ENCODE measurements at regions not wholly inside any gene's neighbourhood (a gene's known extent, or its start where the extent isn't known, plus 50 kb on each side); places are given as distances from the start of the nearest gene placed in this dataset.
A peak's percentile ranks its signal among the peaks of the same experiment; 100 is the strongest.
"Not testable (repeated sequence)": the region's sequence is repeated elsewhere in the genome, so short reads cannot be mapped to it uniquely, and the experiment has no call there.

- DNase-seq (ENCODE audit: low read depth): peak; percentile 1
Measured at GRCh38 chr9:102506406-102506805, 488.7 kb upstream of the CYLC2 start.

GRCh38 chr9:102499468-102499867 lies 495.7 kb upstream of the CYLC2 start:
- peak; percentile 68 for DNase-seq (ENCODE audit: low read depth)

- DNase-seq (ENCODE audit: low read depth): no peak
Measured at GRCh38 chr9:102497709-102498108, 497.4 kb upstream of the CYLC2 start.

GRCh38 chr9:102486976-102487375 lies 508.2 kb upstream of the CYLC2 start:
- DNase-seq (ENCODE audit: low read depth): not testable (repeated sequence)

GRCh38 chr9:102483651-102484050 lies 511.5 kb upstream of the CYLC2 start:
- DNase-seq (ENCODE audit: low read depth): no peak

GRCh38 chr9:102482776-102483175 lies 512.4 kb upstream of the CYLC2 start:
- DNase-seq (ENCODE audit: low read depth): no peak

- DNase-seq (ENCODE audit: low read depth): no peak
Measured at GRCh38 chr9:102479191-102479590, 515.9 kb upstream of the CYLC2 start.

GRCh38 chr9:102474357-102474756 lies 520.8 kb upstream of the CYLC2 start:
- DNase-seq (ENCODE audit: low read depth): no peak

GRCh38 chr9:102469430-102469829 lies 525.7 kb upstream of the CYLC2 start:
- not testable (repeated sequence) for DNase-seq (ENCODE audit: low read depth)

- DNase-seq (ENCODE audit: low read depth): no peak
Measured at GRCh38 chr9:102461156-102461819, 533.8 kb upstream of the CYLC2 start.

- no peak for DNase-seq (ENCODE audit: low read depth)
Measured at GRCh38 chr9:102459828-102460227, 535.3 kb upstream of the CYLC2 start.

GRCh38 chr9:102456562-102456961 lies 538.6 kb upstream of the CYLC2 start:
- DNase-seq (ENCODE audit: low read depth): no peak

- DNase-seq (ENCODE audit: low read depth): no peak
Measured at GRCh38 chr9:102445906-102446305, 549.2 kb upstream of the CYLC2 start.

- no peak for DNase-seq (ENCODE audit: low read depth)
Measured at GRCh38 chr9:102445181-102445747, 549.9 kb upstream of the CYLC2 start.

GRCh38 chr9:102439583-102439982 lies 555.5 kb upstream of the CYLC2 start:
- DNase-seq (ENCODE audit: low read depth): no peak

- DNase-seq (ENCODE audit: low read depth): not testable (repeated sequence)
Measured at GRCh38 chr9:102436599-102436998, 558.5 kb upstream of the CYLC2 start.

- no peak for DNase-seq (ENCODE audit: low read depth)
Measured at GRCh38 chr9:102435427-102435826, 559.7 kb upstream of the CYLC2 start.

- no peak for DNase-seq (ENCODE audit: low read depth)
Measured at GRCh38 chr9:102434545-102434944, 560.6 kb upstream of the CYLC2 start.

GRCh38 chr9:102428305-102428704 lies 566.8 kb upstream of the CYLC2 start:
- DNase-seq (ENCODE audit: low read depth): no peak

- not testable (repeated sequence) for DNase-seq (ENCODE audit: low read depth)
Measured at GRCh38 chr9:102416251-102416650, 578.9 kb upstream of the CYLC2 start.

GRCh38 chr9:102405218-102405867 lies 589.8 kb upstream of the CYLC2 start:
- no peak for DNase-seq (ENCODE audit: low read depth)

- no peak for DNase-seq (ENCODE audit: low read depth)
Measured at GRCh38 chr9:102403514-102403913, 591.6 kb upstream of the CYLC2 start.

GRCh38 chr9:102398205-102398604 lies 596.9 kb upstream of the CYLC2 start:
- no peak for DNase-seq (ENCODE audit: low read depth)

- DNase-seq (ENCODE audit: low read depth): not testable (repeated sequence)
Measured at GRCh38 chr9:102385620-102386019, 609.5 kb upstream of the CYLC2 start.
